HepG2 (cell line): ENCODE measurements at regions not wholly inside any gene's neighbourhood (a gene's known extent, or its start where the extent isn't known, plus 50 kb on each side); places are given as distances from the start of the nearest gene placed in this dataset.

Experiments
- ATAC-seq: fragments of 200-7000 bp; cut with Tn5 transposase; 3 replicates; pipeline ENCODE4 v1.9.1; 2020; ENCODE audit warnings: mild to moderate bottlenecking, moderate library complexity
- BruUV-seq: library from RNA; stranded (reverse); fragments of 400-500 nt; replicated peaks from 2 replicates; lab custom pipeline; 2021; lab: Mats Ljungman, UMichigan
- CTCF ChIA-PET: fragments of 300-600 bp; formaldehyde crosslinking; extraction: SDS; loops from one replicate; lab custom pipeline; 2021; ENCODE audit warnings: low total read pairs, inconsistent platforms, low intra/inter-chr PET ratio; lab: Yijun Ruan, JAX
- POLR2A ChIA-PET: fragments of 350-600 bp; sonication (Branson Sonifier 250); formaldehyde crosslinking; loops from one replicate; lab custom pipeline; 2020; ENCODE audit warnings: antibody characterized with exemption, inconsistent platforms; lab: Yijun Ruan, JAX
- DNase-seq: peaks from one replicate; pipeline ENCODE4 v3.0.0-alpha.2; 2015; ENCODE audit warnings: low spot score
- FAIRE-seq: peaks from 3 replicates; lab custom pipeline; 2011; peaks lifted over from hg19 to GRCh38; lab: Jason Lieb, UNC
- H2AFZ ChIP-seq: one replicate; pipeline ENCODE4 v1.6.1; 2011; ENCODE audit warnings: low read length, inconsistent platforms
- H3K27ac ChIP-seq: fragments of 300-600 bp; 3 replicates; pipeline ENCODE4 v1.8.0; 2011; ENCODE audit warnings: mixed run types, mild to moderate bottlenecking, mixed read lengths, low read length, inconsistent platforms; ENCODE audit not compliant: insufficient read depth; ENCODE audit errors: extremely low read length
- H3K27me3 ChIP-seq, 2 experiments: fragments of 200-600 bp in 1 of 2; 2 replicates in 1 of 2; 3 replicates in 1 of 2; pipeline versions ENCODE4 v1.6.0 to v1.8.0; 2011; ENCODE audit warnings: low read length in 2 of 2, mild to moderate bottlenecking in 2 of 2, moderate library complexity in 2 of 2, inconsistent platforms in 1 of 2; ENCODE audit not compliant: insufficient read depth in 2 of 2, control insufficient read depth in 1 of 2
- H3K36me3 ChIP-seq, 2 experiments: fragments of 200-600 bp in 1 of 2; replicated peaks in 1 of 2; 2 replicates in 1 of 2; 3 replicates in 1 of 2; pipeline versions ENCODE4 v1.5.1 to v1.8.0; 2011; ENCODE audit warnings: low read length in 2 of 2, inconsistent platforms in 1 of 2; ENCODE audit not compliant: insufficient read depth in 2 of 2, control insufficient read depth in 1 of 2
- H3K4me1 ChIP-seq: 2 replicates; pipeline ENCODE4 v1.5.1; 2012; ENCODE audit warnings: low read length, inconsistent platforms; ENCODE audit not compliant: insufficient read depth
- H3K4me2 ChIP-seq: 2 replicates; pipeline ENCODE4 v1.6.0; 2011; ENCODE audit warnings: low read depth, low read length, inconsistent platforms
- H3K4me3 ChIP-seq, 3 experiments: fragments of 200-600 bp in 1 of 3; sonication (generic), shearing (Covaris generic) in 1 of 3; replicated peaks in 1 of 3; 2 replicates each; pipeline ENCODE4 v1.5.1; 2011 to 2016; ENCODE audit warnings: low read length in 3 of 3, inconsistent platforms in 2 of 3, low read depth in 2 of 3, mild to moderate bottlenecking in 2 of 3, control low read depth in 1 of 3, mixed read lengths in 1 of 3; ENCODE audit not compliant: insufficient read depth in 1 of 3
- H3K79me2 ChIP-seq: one replicate; pipeline ENCODE4 v1.6.1; 2011; ENCODE audit warnings: low read length, inconsistent platforms; ENCODE audit not compliant: insufficient read depth
- H3K9ac ChIP-seq: 2 replicates; pipeline ENCODE4 v1.6.0; 2011; ENCODE audit warnings: mild to moderate bottlenecking, low read depth, low read length, inconsistent platforms; ENCODE audit not compliant: insufficient read depth
- H3K9me3 ChIP-seq: 2 replicates; pipeline ENCODE4 v1.5.1; 2012; ENCODE audit warnings: mild to moderate bottlenecking, low read length
- H4K20me1 ChIP-seq: 2 replicates; pipeline ENCODE4 v1.6.0; 2011; ENCODE audit warnings: inconsistent platforms, mild to moderate bottlenecking, low read length, moderate library complexity; ENCODE audit not compliant: insufficient read depth
- ERF ChIP-seq: IDR thresholded peaks from 2 replicates; pipeline ENCODE4 v1.6.1; 2018; ENCODE audit warnings: missing biosample characterization, missing genetic modification reagents
- MAFK ChIP-seq, 2 experiments: IDR thresholded peaks in 1 of 2; conservative IDR thresholded peaks in 1 of 2; 2 replicates each; pipeline ENCODE4 v1.6.1; 2011; ENCODE audit warnings: improper control_type of control experiment in 2 of 2, low read length in 2 of 2
- ZNF414 ChIP-seq: sonication (generic); formaldehyde crosslinking; IDR thresholded peaks from 2 replicates; pipeline ENCODE4 v1.5.0; 2020; ENCODE audit warnings: missing genetic modification reagents
- ZNF513 ChIP-seq: sonication (generic); formaldehyde crosslinking; conservative IDR thresholded peaks from 2 replicates; pipeline ENCODE4 v1.5.0; 2020; ENCODE audit warnings: missing genetic modification reagents
- ZNF777 ChIP-seq: sonication (generic); formaldehyde crosslinking; IDR thresholded peaks from 2 replicates; pipeline ENCODE4 v1.4.0; 2020; ENCODE audit warnings: missing genetic modification reagents
- WGBS: methylation state at CpG from one replicate; pipeline ENCODE4 v1.1.6; 2017; ENCODE audit warnings: low lambda C conversion rate; 5-methylcytosine and 5-hydroxymethylcytosine counted together
- in situ Hi-C: cut with HindIII; loops from 2 replicates; pipeline ENCODE4 v1.10.0; 2017; ENCODE audit warnings: low pct_unique_long_range_greater_than_20kb; ENCODE audit not compliant: extremely low pct_ligation_motif_present
- intact Hi-C: fragments of 100-400 bp; cut with micrococcal nuclease; formaldehyde crosslinking; loops from one replicate; pipeline ENCODE4 v1.10.0; 2022; ENCODE audit not compliant: unreplicated experiment

GRCh38 chr2:212686285-212686895 is 147.8 kb upstream of the ERBB4 start (continued):
- no peak for TF ChIP-seq ZNF513 (CRISPR knock-in tag)
- TF ChIP-seq ERF (CRISPR knock-in tag) = no peak
- TF ChIP-seq ZNF777 (CRISPR knock-in tag) = no peak

- ChIA-PET POLR2A (no interaction called here), CTCF (no interaction called here)
- H3K4me2 ChIP-seq = no peak overlapping the region
- no peak overlapping the region for H2AFZ ChIP-seq
- no peaks in the 10 kb centered on the region for H4K20me1 ChIP-seq
- H3K27ac ChIP-seq = no peak overlapping the region
- 18% methylated on average over 6 of the region's 6 CpGs for WGBS
- H3K4me1 ChIP-seq = no peaks in the 10 kb centered on the region
- no peak overlapping the region for H3K9ac ChIP-seq
- TF ChIP-seq MAFK (conservative IDR thresholded peaks at IDR 0.05 in 1 of 2, IDR thresholded peaks at IDR 0.05 in 1 of 2; ENCODE audit: low read length in 2 of 2) (0 out of 4 replicates have a peak, but pooled peaks of 1 of the 2 experiments have one; percentile 7), ZNF414 (CRISPR knock-in tag) (no peak)
- no peak overlapping the region for H3K4me3 ChIP-seq
- DNase-seq = no peak
- H3K36me3 ChIP-seq = no peaks in the 10 kb centered on the region
- ATAC-seq = no peak
- H3K27me3 ChIP-seq = no peaks in the 10 kb centered on the region
- no peak for FAIRE-seq
- intact Hi-C loops (no loop called here), in situ Hi-C loops (loop anchor here (5.0 to 10.0 kb wide), 2 partner anchors 211 to 469 kb away; partner anchors contain the start of gene IKZF2)
- H3K9me3 ChIP-seq = no peaks in the 10 kb centered on the region
- BruUV-seq = no TSS peak
- H3K79me2 ChIP-seq = no peaks in the 10 kb centered on the region
Observed at GRCh38 chr2:212683346-212684097, 144.9 kb upstream of the ERBB4 start.
